GM18508 (cell line): ENCODE measurements at regions not wholly inside any gene's neighbourhood (a gene's known extent, or its start where the extent isn't known, plus 50 kb on each side); places are given as distances from the start of the nearest gene placed in this dataset.
"Not testable (repeated sequence)": the region's sequence is repeated elsewhere in the genome, so short reads cannot be mapped to it uniquely, and the experiment has no call there.

Experiments
- ATAC-seq: cut with Tn5 transposase; IDR thresholded peaks from one replicate; pipeline ENCODE4 v1.9.1; 2021; ENCODE audit warnings: moderate number of reproducible peaks; ENCODE audit not compliant: insufficient read depth, unreplicated experiment

DNA sequence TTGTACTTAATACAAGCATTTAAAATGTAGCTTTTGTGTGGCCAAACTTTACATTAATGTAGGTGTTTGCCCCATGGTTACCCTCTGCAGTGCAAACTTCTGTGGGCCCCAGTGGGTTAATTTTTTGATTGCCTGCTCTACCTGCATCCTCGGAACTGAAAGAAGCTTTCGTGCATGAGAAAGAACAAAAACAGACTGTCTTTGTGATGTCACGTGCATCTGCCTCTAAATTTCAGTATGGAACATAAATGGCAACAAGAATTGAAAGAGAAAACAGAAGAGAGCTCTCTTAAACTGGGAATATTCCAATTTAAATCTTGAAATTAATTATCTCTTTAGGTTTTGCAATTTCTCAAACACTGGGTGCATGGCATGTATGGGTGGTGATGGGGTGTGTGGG is 182.4 kb upstream of the LCORL start:
- no peak for ATAC-seq

DNA sequence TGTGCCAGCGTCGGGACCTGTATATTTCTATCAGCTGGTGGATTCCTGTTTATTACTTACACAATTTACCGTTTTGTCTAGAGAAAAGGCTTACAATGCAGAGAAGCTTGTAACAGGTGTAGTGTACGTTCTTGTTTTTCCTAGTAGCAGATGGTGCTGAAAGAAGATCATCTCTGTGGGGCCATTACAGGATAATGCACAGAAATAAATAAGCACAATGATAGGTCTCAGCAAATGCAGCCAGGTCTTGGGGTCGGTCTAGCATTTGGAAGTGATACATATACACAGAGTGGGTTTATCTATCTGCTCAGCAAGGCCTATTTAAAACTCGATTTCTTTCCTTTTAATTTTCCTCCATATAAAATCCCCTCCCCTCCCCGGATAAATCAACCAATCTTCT is 180.9 kb upstream of the LCORL start:
- ATAC-seq, result no peak

DNA sequence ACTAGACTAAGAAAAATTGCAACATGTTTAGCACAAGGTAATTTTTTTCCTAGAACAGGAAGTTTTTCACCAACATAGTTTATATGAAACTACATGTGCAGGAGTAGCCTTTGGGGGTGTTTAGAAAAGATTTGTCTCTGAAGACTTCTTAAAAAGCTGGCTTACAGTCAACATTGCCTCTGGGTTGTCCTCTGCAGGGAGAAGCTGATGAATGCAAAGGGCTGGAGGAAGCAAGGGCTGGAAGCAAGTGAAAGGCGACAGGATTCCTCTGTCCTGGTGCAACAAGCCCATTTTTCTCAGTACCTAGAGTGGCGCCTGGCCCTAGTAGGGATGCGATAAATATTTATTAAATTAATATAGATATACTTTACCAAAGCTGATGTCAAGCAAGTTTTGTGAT is 180.3 kb upstream of the LCORL start:
- no peak for ATAC-seq

DNA sequence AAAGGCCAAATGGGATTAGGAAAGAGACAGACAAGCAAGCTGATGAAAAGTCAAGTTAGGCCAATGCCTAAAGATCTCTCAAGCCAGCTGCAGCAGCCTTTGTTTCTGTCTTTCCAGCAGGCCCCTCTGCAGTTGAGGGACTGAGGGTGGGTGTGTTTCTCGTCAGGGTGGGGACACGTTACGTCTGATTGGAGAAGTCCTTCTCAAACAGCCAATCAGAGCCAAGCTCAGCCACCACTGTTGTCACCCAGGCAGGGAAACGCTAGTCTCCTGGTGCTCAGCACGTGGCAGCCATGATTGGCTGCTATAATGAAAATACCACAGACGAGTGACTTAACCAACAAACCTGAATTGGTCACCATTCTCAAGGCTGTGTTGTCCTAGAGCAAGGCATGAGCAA is 177.1 kb upstream of the LCORL start:
- ATAC-seq, result no peak

DNA sequence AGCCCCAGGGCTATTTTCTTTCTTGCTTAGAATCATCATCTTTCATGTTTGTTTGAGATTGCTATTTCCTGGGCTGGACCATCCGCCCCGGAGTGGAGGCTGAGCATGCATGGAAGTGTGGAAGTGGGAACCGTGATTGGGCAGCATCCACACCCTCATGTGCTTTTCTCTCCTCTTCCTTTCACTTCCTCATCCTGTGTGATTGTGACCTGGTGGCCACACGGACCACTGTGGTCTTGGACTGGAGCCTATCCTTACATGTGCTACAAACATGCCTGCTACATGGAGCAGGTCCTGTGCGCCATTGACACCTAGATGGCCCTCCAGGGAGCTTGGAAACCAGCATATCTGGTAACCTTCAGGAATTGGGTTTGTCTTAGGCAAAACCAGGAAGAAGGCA is 175.9 kb upstream of the LCORL start:
- ATAC-seq, result no peak

DNA sequence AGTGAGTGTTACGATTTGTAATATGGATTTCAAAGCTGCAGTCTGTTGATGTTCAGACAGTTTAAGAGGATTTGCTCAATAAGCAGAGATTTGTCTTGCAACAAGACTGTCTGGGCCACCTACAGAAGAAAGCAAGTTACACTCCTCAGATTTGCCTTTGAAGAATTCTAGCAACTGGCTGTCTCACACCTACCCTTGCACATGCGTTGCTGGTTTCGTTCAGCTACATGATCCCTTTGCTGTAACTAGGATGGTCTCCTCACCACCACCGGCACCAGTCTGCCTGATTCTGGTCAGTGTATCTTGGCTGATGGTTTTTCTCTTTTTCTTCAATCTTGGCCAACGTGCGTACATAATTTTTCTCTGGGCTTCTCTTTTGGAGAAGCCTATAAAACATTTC is 172.7 kb upstream of the LCORL start:
- no peak for ATAC-seq

DNA sequence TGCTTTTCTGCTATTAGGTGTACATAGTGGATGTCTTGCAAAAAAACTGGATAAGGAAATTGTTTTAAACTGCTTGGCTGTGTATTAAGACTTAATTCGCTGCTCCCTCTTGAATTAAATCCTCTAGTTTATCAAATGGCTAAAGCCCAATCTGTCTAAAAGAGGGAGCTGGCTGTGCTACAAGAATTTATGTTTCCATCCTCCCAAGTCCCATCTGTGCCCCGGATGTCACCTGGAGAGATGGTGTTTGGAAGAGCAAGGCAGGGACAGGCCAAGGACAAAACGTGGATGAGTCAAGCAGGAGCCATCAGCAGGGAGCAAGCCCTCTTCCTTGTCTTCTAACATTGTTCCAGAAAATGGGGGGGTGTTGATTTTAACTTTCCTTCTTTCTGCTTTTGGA is 171.3 kb upstream of the LCORL start:
- no peak for ATAC-seq

DNA sequence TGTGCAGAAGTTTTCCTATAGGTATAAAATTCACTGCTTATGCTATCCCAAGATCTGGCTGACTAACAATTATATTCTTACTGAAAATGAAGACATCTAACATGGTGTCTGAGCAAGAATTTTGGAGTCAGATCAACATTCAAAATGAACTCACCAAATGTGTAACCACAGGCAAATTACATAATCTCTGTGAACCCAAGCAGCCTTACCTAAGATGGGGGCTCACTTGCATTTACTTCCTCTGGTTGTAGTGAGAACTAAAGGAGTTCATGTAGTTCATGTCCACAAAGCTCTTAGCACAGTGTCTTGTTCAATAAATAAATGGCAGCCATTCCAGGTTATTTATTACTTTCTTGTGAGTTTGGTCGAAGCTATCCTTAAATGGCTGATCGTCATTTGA is 163.9 kb upstream of the LCORL start:
- ATAC-seq, result no peak

DNA sequence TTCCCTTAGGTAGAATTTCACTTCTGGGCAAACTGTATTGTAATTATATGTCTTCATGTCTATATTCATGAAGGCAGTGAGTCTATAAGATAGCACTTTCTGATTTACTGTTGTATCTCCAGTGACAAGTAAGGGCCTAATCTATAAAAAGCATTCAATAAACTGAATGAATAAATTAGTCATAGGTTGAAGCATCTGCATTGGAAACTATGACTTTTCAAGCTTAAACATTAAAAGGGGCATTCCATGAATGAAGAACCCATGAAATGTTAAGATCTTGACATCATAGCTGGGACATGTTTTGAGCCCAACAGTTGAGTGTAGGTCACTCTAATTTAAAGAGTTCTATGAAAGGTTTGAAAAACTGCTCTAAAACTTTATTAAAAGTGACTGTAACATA is 159.3 kb upstream of the LCORL start:
- ATAC-seq, result peak; percentile 70

DNA sequence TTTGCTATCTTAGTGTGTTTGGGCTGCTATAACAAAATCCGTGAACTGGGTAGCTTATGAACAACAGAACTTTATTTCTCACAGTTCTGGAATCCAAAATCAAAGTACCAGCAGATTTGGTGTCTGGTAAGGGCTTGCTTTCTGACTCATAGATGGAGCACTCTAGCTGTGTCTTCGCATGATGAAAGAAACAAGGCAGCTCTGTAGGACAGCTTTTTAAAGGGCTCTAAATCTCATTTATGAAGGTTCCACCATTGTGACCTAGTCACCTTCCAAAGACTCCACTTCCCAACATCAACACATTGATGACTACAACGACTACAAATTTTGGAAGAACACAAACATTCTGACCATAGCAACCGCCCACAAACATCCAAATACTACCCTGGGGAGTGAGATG is 158.6 kb upstream of the LCORL start:
- no peak for ATAC-seq

DNA sequence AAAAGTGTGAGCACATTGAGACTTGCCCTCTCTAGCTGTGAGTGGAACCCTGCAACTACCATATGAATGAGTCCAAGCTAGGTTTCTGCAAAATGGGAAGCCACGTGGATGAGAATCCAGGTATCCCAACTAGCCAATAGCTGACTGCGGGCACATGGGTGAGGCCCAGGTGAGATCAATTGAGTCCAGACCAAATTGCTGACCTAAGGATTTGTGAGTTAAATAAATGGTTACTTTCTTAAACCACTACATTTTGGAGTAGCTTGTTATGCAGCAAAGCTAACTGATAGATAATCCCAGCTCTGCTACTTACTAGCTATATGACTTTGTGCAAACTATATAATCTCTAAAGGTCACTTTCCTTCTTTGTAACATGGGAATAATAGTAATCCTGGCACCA is 150.3 kb upstream of the LCORL start:
- no peak for ATAC-seq

DNA sequence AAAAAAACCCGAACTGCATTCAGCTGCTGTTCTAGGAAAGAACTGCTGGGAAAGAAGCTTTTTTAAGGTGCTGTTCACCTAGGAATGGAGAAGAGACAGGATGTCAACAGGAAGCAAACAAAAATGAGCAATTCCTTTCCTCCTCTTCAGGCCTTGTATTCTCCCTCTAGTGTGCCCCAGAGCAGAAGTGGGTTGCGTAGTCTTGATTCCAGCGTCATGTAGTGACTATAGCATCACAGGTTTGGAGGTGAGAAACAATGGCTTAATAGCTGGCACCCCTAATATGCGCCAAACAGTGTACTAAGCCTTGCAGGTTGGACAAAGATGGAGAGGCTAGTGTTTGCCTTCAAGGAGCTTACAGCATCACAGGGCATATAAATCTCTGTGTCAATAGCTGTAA is 146.3 kb upstream of the LCORL start:
- ATAC-seq, result no peak

DNA sequence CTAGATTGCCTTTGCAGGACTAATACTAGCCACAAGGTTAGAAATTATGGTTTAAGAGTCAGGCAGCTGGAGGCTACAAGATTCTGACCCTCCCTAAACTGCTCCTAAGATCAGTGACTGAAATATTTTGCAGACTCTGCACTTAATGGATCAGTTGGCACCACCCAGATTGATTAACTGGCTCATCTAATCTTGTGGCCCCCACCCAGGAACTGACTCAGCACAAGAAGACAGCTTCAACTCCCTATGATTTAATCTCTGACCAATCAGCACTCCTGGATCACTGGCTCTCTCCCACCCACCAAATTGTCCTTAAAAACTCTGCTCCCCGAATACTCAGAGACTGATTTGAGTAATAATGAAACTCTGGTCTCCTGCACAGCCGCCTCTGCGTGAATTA is 145.4 kb upstream of the LCORL start:
- no peak for ATAC-seq

DNA sequence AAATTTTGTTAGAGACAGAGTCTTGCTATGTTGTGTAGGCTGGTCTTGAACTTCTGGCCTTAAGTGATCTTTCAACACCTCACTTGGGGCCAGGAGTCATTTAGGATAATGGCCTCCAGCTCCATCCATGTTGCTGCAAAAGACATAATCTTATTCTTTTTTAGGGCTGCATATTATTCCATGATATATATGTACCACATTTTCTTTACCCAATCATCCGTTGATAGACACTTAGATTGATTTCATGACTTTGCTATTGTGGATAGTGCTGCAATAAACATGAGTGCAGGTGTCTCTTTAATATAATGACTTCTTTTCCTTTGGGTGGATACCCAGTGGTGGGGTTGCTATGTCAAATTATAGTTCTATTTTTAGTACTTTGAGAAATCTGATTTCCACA is 140.9 kb upstream of the LCORL start:
- ATAC-seq, result no peak

DNA sequence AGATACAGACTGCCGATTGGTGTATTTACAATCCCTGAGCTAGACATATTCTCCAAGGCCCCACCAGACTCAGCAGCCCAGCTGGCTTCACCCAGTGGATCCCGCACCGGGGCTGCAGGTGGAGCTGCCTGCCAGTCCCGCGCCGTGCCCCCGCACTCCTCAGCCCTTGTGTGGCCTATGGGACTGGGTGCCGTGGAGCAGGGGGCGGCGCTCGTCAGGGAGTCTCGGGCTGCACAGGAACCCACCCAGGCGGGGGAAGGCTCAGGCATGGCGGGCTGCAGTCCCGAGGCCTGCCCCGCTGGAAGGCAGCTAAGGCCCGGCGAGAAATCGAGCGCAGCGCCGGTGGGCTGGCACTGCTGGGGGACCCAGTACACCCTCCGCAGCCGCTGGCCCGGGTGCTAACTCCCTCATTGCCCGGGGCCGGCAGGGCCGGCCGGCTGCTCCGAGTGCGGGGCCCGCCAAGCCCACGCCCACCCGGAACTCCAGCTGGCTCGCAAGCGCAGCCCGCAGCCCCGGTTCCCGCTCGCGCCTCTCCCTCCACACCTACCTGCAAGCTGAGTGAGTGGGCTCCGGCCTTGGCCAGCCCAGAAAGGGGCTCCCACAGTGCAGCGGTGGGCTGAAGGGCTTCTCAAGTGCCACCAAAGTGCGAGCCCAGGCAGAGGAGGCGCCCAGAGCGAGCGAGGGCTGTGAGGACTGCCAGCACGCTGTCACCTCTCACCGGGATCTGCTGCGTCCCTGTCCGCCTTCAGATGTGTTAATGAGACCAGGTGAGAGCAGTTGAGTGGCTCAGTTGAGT is 137.8 kb upstream of the LCORL start:
- not testable (repeated sequence) for ATAC-seq

DNA sequence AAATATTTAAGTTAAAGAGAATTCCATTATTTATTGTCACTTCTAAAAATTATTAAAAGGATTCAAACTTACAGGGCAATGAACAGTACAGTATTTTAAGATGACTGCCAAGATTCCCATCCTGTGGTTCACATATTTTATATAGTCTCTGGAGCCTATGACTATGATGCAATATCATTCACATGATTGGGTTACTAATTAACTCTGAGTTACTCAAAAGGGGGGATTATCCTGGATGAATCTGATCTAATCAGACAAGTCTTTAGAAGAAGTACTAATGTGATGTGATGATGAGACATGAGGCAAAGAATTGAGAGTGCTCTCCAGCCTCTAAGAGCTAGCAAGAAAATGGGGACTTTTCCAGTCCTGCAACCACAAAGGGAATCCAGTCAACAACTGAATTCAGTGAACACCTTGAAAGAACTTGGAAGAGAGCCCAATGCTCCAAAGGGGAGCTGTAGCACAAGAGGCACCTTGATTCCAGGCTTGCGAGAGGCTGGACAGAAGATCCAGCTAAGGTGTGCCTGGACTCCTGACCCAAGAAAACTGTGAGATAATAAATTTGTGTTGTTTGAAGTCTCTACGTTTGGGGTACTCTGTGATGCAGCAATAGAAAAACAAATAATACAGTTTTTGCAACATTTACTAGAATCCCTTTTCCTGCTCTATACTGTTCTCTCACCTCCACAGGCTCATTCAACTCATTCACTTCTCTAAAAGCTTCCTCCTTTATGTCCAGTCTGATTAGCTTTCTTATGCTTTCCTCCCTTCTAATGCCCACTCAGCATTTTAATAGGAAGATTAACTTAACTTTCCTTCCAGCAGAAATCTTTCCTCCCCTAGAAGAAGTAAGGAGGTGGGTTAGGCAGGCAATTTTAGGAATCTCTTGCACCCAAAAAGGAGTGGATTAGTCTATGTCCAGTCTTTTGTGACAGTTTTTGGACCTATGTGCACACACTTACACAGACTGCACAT is 133.8 kb upstream of the LCORL start:
- ATAC-seq, result no peak

DNA sequence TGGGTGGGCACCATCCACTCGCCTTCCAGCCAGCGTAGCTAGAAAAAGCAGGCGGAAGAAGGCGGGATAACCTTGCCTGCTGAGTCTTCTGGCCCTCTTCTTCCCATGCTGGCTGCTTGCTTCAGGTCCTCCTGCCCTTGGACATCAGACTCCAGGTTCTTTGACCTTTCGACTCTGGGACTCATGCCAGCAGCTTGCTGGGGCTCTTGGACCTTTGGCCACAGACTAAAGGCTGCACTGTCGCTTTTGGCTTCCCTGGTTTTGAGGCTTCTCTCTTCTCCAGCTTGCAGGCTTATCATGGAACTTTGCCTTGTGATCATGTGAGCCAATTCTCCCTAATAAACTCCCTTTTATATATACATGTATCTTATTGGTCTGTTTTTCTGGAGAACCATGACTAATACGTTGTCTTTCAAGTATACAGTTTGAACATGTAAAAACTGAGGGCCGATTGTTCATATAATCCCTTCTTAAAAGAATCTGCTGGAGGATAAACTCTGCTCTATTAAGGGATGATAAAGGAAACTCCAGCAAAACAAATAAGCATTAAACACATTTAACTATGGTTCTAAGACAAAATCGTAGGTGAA is 116.6 kb upstream of the LCORL start:
- no peak for ATAC-seq

DNA sequence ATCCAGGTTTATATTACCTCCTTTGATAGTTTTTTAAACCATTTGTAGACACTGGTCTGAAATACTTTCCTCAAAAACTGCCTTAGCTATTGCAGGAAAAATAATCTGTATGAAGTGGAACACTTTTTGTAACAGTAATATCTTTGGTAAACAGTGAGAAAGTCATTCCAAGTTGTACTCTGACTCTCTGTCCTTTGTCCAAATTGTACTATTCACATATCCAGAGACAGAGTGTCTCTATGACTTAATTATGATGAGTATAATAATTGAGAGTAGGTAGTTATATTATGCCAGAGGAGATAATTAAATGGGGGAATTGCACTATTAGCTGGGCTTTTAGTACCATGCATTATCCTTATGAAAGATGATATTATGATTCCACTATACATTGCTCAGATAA is 112.6 kb upstream of the LCORL start:
- ATAC-seq, result no peak

DNA sequence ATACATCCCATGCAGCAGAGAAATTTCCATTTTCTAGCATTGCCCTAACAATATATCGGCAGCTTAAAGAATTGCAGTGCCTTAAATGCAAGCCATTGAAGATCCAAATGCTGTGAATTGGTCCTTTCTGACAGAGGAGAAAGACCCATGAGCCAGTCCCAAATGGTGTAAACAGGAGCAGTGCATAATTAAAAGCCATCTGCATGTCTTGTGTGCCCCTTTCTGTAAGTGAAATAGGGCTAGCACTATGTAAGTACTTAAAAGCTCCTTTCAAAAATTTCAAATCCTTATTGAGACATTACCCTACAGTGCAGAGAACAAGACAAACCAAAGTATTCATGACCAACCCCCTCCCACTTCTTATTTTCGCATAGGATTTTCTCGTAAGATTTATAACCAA is 108.7 kb upstream of the LCORL start:
- ATAC-seq, result no peak

DNA sequence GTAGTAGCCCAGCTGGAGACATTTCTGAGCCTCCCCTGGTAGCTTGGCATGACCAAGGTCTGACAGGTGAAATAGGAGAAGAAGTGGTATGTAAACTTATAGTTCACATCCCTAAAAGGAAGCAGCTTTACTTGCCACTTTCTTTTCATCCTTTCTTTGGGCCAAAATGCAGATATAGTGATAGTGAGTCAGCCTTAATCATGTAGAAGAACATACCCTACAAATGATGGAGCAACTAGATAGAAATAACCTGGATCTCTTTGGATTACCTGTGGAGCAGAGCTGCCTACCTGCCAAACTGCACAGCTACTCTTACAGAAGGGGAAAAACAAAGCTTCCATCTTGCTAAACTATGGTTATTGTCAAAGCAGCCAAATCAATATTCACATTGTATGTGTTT is 106.7 kb upstream of the LCORL start:
- ATAC-seq, result no peak

DNA sequence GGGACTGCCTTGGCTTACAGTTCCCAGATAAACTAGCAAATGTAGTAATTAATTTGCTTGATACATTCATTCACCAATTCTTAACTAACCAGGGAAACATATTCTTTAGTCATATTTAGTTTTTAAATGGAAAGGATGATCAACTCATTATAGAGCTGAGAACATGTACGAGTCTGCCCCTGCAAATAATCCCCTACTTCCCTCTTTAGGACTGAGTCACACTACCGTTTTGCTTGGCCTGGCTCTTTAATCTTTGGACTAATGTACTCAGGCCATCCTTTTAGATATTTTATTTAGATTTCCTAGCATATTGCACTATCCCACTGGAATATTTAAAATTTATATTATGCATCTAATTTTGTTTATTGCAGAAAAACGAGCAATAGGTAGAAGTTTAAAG is 105.5 kb upstream of the LCORL start:
- ATAC-seq, result no peak
